ENCODE measurements at regions not wholly inside any gene's neighbourhood (a gene's known extent, or its start where the extent isn't known, plus 50 kb on each side); places are given as distances from the start of the nearest gene placed in this dataset.

- POLR2A ChIA-PET = no interaction called here
- H3K4me2 ChIP-seq (ENCODE audit: control insufficient read depth, insufficient read depth) = no peak overlapping the region
- no peaks in the 10 kb centered on the region for H3K36me3 ChIP-seq (ENCODE audit: control insufficient read depth in 2 of 2, insufficient read depth in 2 of 2, low read length in 1 of 2)
- FAIRE-seq (no peak), ATAC-seq (no peak), DNase-seq (ENCODE audit: low read depth, low spot score) (no peak)
- BruUV-seq (replicated peaks) = no TSS peak
- H3K27ac ChIP-seq (ENCODE audit: control insufficient read depth, insufficient read depth) = no peak overlapping the region
- intact Hi-C loops (cut with micrococcal nuclease; ENCODE audit: unreplicated experiment) = no loop called here
- no peaks in the 10 kb centered on the region for H4K20me1 ChIP-seq (ENCODE audit: control insufficient read depth, insufficient read depth)
- 0% methylated on average over 3 of the region's 3 CpGs for WGBS (ENCODE audit: insufficient coverage, insufficient replicate concordance, low lambda C conversion rate, missing lambda C conversion rate)
- H3K9me3 ChIP-seq (replicated peaks; ENCODE audit: control insufficient read depth, insufficient read depth, low read length) = no peaks in the 10 kb centered on the region; the same call in 2 of the 3 replicates
- H3K4me1 ChIP-seq (ENCODE audit: control insufficient read depth, insufficient read depth, low read length) = no peaks in the 10 kb centered on the region
- in situ Hi-C loops (cut with MboI) = no loop called here
- H3K27me3 ChIP-seq (replicated peaks in 1 of 2; ENCODE audit: control insufficient read depth in 2 of 2, insufficient read depth in 2 of 2, low read length in 1 of 2) = no peaks in the 10 kb centered on the region
- CTCF ChIA-PET = no interaction called here
- H3K79me2 ChIP-seq (ENCODE audit: control insufficient read depth, insufficient read depth, low read length) = no peaks in the 10 kb centered on the region
- no peak overlapping the region for H3K9ac ChIP-seq (ENCODE audit: control insufficient read depth, insufficient read depth, low read length)
- H3K4me3 ChIP-seq = no peak overlapping the region
- RAD21 ChIA-PET (ENCODE audit: unreplicated experiment) = no interaction called here
- TF ChIP-seq CHD4 (IDR thresholded peaks at IDR 0.05) = no peak
- no peak for TF ChIP-seq ZNF592 (IDR thresholded peaks at IDR 0.05)
- no peak for TF ChIP-seq BHLHE40 (IDR thresholded peaks at IDR 0.05; ENCODE audit: borderline replicate concordance in 1 of 2, low read depth in 2 of 2, low read length in 1 of 2)
- SMC1A ChIA-PET (ENCODE audit: uncharacterized antibody, unreplicated experiment) = no interaction called here
- H2AFZ ChIP-seq (ENCODE audit: control insufficient read depth, low read depth, low read length) = no peak overlapping the region
These were observed 580.5 kb upstream of the NRXN1 start for GRCh38 chr2:51612387-51612786.

GRCh38 chr2:51601706-51602105 is 569.8 kb upstream of the NRXN1 start:
- DNase-seq (ENCODE audit: low read depth, low spot score) = no peak
- RAD21 ChIA-PET (ENCODE audit: unreplicated experiment) = no interaction called here
- Histone ChIP-seq H3K4me1 (ENCODE audit: control insufficient read depth, insufficient read depth, low read length) (no peaks in the 10 kb centered on the region), H4K20me1 (ENCODE audit: control insufficient read depth, insufficient read depth) (no peaks in the 10 kb centered on the region), H3K27ac (ENCODE audit: control insufficient read depth, insufficient read depth) (no peak overlapping the region), H3K4me2 (ENCODE audit: control insufficient read depth, insufficient read depth) (no peak overlapping the region), H3K36me3 (ENCODE audit: control insufficient read depth in 2 of 2, insufficient read depth in 2 of 2, low read length in 1 of 2) (no peaks in the 10 kb centered on the region), H3K79me2 (ENCODE audit: control insufficient read depth, insufficient read depth, low read length) (no peaks in the 10 kb centered on the region), H3K9me3 (replicated peaks; ENCODE audit: control insufficient read depth, insufficient read depth, low read length) (no peaks in the 10 kb centered on the region), H3K4me3 (no peak overlapping the region), H2AFZ (ENCODE audit: control insufficient read depth, low read depth, low read length) (no peak overlapping the region), H3K27me3 (replicated peaks in 1 of 2; ENCODE audit: control insufficient read depth in 2 of 2, insufficient read depth in 2 of 2, low read length in 1 of 2) (no peaks in the 10 kb centered on the region), H3K9ac (ENCODE audit: control insufficient read depth, insufficient read depth, low read length) (no peak overlapping the region)
- CTCF ChIA-PET = no interaction called here
- POLR2A ChIA-PET = no interaction called here
- no peak for TF ChIP-seq SREBF1 (IDR thresholded peaks at IDR 0.05; ENCODE audit: low read length)
- TF ChIP-seq ATF7 (IDR thresholded peaks at IDR 0.05; ENCODE audit: low read depth) = 0 out of 2 replicates have a peak, but pooled peaks have one; percentile 28
- intact Hi-C loops (cut with micrococcal nuclease; ENCODE audit: unreplicated experiment) = no loop called here
- WGBS (ENCODE audit: insufficient coverage, insufficient replicate concordance, low lambda C conversion rate, missing lambda C conversion rate) = 61% methylated on average over 5 of the region's 5 CpGs
- in situ Hi-C loops (cut with MboI) = no loop called here
- no TSS peak for BruUV-seq (replicated peaks)
- FAIRE-seq = no peak
- SMC1A ChIA-PET (ENCODE audit: uncharacterized antibody, unreplicated experiment) = interaction anchor here (1.4 kb wide), 1 partner anchor 15 kb away, joined by 4 read pairs; no protein-coding TSS in a partner anchor
- ATAC-seq = no peak
